A673 (cell line): ENCODE measurements at regions not wholly inside any gene's neighbourhood (a gene's known extent, or its start where the extent isn't known, plus 50 kb on each side); places are given as distances from the start of the nearest gene placed in this dataset.

Source experiments
- BruUV-seq: library from RNA; stranded (reverse); fragments of 400-500 nt; replicated peaks from 2 replicates; lab custom pipeline; 2021; lab: Mats Ljungman, UMichigan
- CTCF ChIA-PET: fragments of 300-600 bp; sonication (Branson Sonifier 250); formaldehyde crosslinking; loops from one replicate; lab custom pipeline; 2022; ENCODE audit warnings: antibody characterized with exemption; lab: Charles Lee
- POLR2A ChIA-PET: fragments of 300-600 bp; sonication (Branson Sonifier 250); formaldehyde crosslinking; loops from one replicate; lab custom pipeline; 2022; ENCODE audit warnings: antibody characterized with exemption; ENCODE audit not compliant: low non-redundant PET; lab: Charles Lee
- DNase-seq: peaks from one replicate; pipeline ENCODE4 v3.0.0-alpha.2; 2015; ENCODE audit warnings: low spot score
- H3K27ac ChIP-seq: fragments of 200-600 bp; sonication (generic); 2 replicates; pipeline ENCODE4 v1.5.1; 2016; ENCODE audit warnings: mixed run types, low read depth, mild to moderate bottlenecking, mixed read lengths, antibody characterized with exemption, low read length; ENCODE audit not compliant: poor library complexity, severe bottlenecking
- H3K27me3 ChIP-seq: fragments of 200-600 bp; sonication (generic); replicated peaks from 2 replicates; pipeline ENCODE4 v1.6.1; 2017; ENCODE audit warnings: mixed run types, low read depth, mild to moderate bottlenecking, mixed read lengths, antibody characterized with exemption, low read length; ENCODE audit not compliant: insufficient read depth, poor library complexity
- H3K36me3 ChIP-seq: fragments of 200-600 bp; sonication (generic); 2 replicates; pipeline ENCODE4 v1.6.1; 2016; ENCODE audit warnings: mixed run types, mild to moderate bottlenecking, mixed read lengths, antibody characterized with exemption, low read length; ENCODE audit not compliant: insufficient read depth, poor library complexity, severe bottlenecking
- H3K4me1 ChIP-seq: fragments of 200-600 bp; sonication (generic); 2 replicates; pipeline ENCODE4 v1.6.1; 2017; ENCODE audit warnings: mixed run types, mild to moderate bottlenecking, mixed read lengths, antibody characterized with exemption, low read length; ENCODE audit not compliant: insufficient read depth, poor library complexity, severe bottlenecking
- H3K4me3 ChIP-seq: fragments of 200-600 bp; sonication (generic); 2 replicates; pipeline ENCODE4 v1.5.1; 2016; ENCODE audit warnings: low read depth, mixed run types, mild to moderate bottlenecking, mixed read lengths, low read length; ENCODE audit not compliant: poor library complexity, severe bottlenecking
- H3K9me3 ChIP-seq: fragments of 200-600 bp; sonication (generic); 2 replicates; pipeline ENCODE4 v1.6.1; 2016; ENCODE audit warnings: mixed run types, low read depth, mild to moderate bottlenecking, mixed read lengths, antibody characterized with exemption, low read length; ENCODE audit not compliant: poor library complexity, severe bottlenecking
- EZH2 ChIP-seq: fragments of 200-600 bp; sonication (generic); IDR thresholded peaks from 2 replicates; pipeline ENCODE4 v1.6.1; 2017; ENCODE audit warnings: borderline replicate concordance, low read depth, mild to moderate bottlenecking, mixed read lengths, antibody characterized with exemption, low read length; ENCODE audit not compliant: poor library complexity, severe bottlenecking
- intact Hi-C: fragments of 100-400 bp; cut with micrococcal nuclease; formaldehyde crosslinking; loops from one replicate; pipeline ENCODE4 v1.10.0; 2022; ENCODE audit not compliant: unreplicated experiment
- TF ChIP-seq, protein P1 (sequence below): fragments of 300-800, 200-600 bp; sonication (generic); conservative IDR thresholded peaks from 2 replicates; pipeline ENCODE4 v1.5.1; 2017; ENCODE audit warnings: low read depth, mild to moderate bottlenecking, antibody characterized with exemption, low read length, moderate library complexity, mixed read lengths

DNA sequence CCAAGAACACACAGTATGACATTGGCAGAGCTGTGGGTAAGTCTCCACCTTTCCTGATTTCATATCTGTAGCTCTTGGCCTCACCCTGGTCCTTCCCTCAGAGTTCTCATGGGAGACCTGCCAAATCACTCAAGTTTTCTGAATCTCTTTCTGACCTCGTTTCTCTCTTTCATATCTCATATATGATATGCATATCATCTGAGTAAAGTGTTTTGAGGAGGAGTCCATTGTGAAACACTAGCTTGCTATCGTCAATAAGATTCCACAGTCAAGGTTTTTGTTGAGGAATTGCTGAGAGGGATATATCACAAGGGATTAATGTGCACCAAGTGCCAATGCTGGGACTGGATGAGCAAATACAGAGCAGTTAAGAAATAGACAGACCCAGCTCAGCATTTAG lies 739.2 kb downstream of the BRINP1 start:
- ChIA-PET POLR2A (no interaction called here), CTCF (no interaction called here)
- Histone ChIP-seq H3K27me3 (no peaks in the 10 kb centered on the region), H3K36me3 (no peaks in the 10 kb centered on the region), H3K4me3 (no peak overlapping the region), H3K9me3 (no peaks in the 10 kb centered on the region), H3K27ac (no peak overlapping the region), H3K4me1 (no peaks in the 10 kb centered on the region)
- TF ChIP-seq EZH2, result no peak
- TF ChIP-seq, protein P1, sequence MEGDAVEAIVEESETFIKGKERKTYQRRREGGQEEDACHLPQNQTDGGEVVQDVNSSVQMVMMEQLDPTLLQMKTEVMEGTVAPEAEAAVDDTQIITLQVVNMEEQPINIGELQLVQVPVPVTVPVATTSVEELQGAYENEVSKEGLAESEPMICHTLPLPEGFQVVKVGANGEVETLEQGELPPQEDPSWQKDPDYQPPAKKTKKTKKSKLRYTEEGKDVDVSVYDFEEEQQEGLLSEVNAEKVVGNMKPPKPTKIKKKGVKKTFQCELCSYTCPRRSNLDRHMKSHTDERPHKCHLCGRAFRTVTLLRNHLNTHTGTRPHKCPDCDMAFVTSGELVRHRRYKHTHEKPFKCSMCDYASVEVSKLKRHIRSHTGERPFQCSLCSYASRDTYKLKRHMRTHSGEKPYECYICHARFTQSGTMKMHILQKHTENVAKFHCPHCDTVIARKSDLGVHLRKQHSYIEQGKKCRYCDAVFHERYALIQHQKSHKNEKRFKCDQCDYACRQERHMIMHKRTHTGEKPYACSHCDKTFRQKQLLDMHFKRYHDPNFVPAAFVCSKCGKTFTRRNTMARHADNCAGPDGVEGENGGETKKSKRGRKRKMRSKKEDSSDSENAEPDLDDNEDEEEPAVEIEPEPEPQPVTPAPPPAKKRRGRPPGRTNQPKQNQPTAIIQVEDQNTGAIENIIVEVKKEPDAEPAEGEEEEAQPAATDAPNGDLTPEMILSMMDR, result no peak
- no TSS peak for BruUV-seq
- intact Hi-C loops, result no loop called here
- DNase-seq, result no peak

DNA sequence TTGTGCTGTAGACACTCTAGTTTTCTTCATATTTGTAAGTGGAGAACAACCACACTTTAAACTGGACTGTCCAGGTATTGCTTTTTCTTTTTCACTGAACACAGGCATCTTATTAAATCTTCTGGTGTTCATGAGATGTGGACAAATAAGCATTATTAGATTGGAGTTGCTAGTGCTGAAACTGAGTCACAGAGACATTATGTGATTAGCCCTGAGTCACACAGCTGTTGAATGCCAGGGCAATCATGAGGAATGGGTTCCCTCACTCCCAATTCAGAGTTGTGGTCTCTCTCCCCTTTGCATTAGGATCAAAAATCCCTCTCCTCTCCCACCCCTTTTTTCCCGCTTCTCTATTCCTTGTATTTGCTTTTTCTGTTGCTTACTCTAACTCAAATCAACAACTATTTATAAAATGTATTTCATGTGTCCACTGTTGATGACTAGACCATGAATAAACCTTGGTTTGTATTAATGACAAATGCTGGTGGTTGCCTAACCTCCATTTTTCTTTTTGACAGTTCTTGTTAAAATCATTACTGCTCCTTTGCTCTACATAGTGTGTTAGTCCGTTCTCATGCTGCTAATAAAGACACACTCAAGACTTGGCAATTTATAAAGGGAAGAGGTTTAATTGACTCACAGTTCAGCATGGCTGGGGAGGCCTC lies 738.2 kb downstream of the BRINP1 start:
- H3K36me3 ChIP-seq, result no peaks in the 10 kb centered on the region
- H3K4me3 ChIP-seq, result no peak overlapping the region
- no peak for TF ChIP-seq EZH2
- TF ChIP-seq, protein P1, result no peak
- BruUV-seq, result no TSS peak
- intact Hi-C loops, result no loop called here
- H3K4me1 ChIP-seq, result no peaks in the 10 kb centered on the region
- no peak overlapping the region for H3K27ac ChIP-seq
- H3K9me3 ChIP-seq, result no peaks in the 10 kb centered on the region
- ChIA-PET POLR2A (no interaction called here), CTCF (no interaction called here)
- no peak for DNase-seq
- H3K27me3 ChIP-seq, result no peaks in the 10 kb centered on the region

DNA sequence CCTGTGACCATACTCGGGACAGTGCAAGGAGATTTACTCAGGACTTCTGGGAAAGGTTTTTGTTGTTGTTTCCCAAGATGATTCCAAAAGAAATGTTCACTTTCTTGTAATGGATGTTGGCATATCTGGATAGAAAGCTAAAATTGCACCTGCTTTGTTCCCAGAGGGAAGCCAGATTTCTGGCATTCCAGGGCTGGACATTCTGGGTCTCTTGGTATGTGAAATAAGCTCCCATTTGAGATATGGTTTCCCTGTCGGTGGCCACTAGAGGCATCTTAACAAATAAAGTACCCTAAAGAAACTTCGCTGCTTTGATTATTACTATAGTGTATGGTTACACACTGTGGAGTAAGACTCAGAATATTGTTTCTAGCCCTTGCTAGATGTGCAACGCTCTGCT lies 737.3 kb downstream of the BRINP1 start:
- POLR2A ChIA-PET, result no interaction called here
- H3K27ac ChIP-seq, result no peak overlapping the region
- no peaks in the 10 kb centered on the region for H3K4me1 ChIP-seq
- no peaks in the 10 kb centered on the region for H3K36me3 ChIP-seq
- H3K9me3 ChIP-seq, result no peaks in the 10 kb centered on the region
- no TSS peak for BruUV-seq
- intact Hi-C loops, result no loop called here
- no peak for DNase-seq
- no peak overlapping the region for H3K4me3 ChIP-seq
- no peaks in the 10 kb centered on the region for H3K27me3 ChIP-seq
- CTCF ChIA-PET, result no interaction called here
- TF ChIP-seq, protein P1, result no peak
- TF ChIP-seq EZH2, result no peak
